HUES6 (cell line): ENCODE measurements at regions not wholly inside any gene's neighbourhood (a gene's known extent, or its start where the extent isn't known, plus 50 kb on each side); places are given as distances from the start of the nearest gene placed in this dataset.

ENCODE experiments used
- H3K27ac ChIP-seq: 2 replicates; pipeline ENCODE4 v1.7.0; 2013; ENCODE audit warnings: low read depth, mild to moderate bottlenecking, low read length, inconsistent platforms
- H3K27me3 ChIP-seq: 2 replicates; pipeline ENCODE4 v1.6.1; 2013; ENCODE audit warnings: low read length; ENCODE audit not compliant: control insufficient read depth, insufficient read depth
- H3K36me3 ChIP-seq: 2 replicates; pipeline ENCODE4 v1.6.1; 2013; ENCODE audit warnings: low read length; ENCODE audit not compliant: control insufficient read depth, insufficient read depth
- H3K4me1 ChIP-seq: 2 replicates; pipeline ENCODE4 v1.6.1; 2013; ENCODE audit warnings: low read length; ENCODE audit not compliant: control insufficient read depth, insufficient read depth
- H3K4me3 ChIP-seq: 2 replicates; pipeline ENCODE4 v1.5.1; 2013; ENCODE audit warnings: low read depth, low read length
- H3K9ac ChIP-seq: one replicate; pipeline ENCODE4 v1.6.1; 2013; ENCODE audit warnings: mild to moderate bottlenecking, low read length
- H3K9me3 ChIP-seq: 2 replicates; pipeline ENCODE4 v1.6.1; 2013; ENCODE audit warnings: low read depth, low read length; ENCODE audit not compliant: control insufficient read depth, insufficient read depth

DNA sequence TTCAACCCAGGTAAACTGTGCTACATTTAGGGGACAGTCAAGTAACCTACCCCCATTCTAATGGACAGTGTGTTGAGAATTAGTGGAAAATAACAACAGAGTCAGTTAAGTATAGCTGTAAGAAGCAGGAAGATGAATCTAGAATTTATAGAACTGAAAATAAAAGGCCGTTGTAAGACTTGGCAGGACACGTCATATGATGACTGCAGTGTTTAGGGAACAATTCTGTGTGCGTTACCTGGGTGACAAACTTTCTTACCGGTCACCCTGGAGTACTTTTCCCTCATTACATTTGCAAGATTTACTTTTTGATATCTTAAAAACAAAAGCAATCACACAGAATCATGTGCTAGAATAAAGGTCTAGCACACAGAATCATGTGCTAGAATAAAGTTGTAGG, 536.3 kb upstream of the ZNF717 start:
- Histone ChIP-seq H3K9me3 (0 out of 2 replicates have a peak, but pooled peaks cover 4% of the 10 kb centered on the region), H3K36me3 (no peaks in the 10 kb centered on the region), H3K4me1 (no peaks in the 10 kb centered on the region), H3K27ac (no peak overlapping the region), H3K27me3 (no peaks in the 10 kb centered on the region), H3K4me3 (no peak overlapping the region), H3K9ac (no peak overlapping the region)

DNA sequence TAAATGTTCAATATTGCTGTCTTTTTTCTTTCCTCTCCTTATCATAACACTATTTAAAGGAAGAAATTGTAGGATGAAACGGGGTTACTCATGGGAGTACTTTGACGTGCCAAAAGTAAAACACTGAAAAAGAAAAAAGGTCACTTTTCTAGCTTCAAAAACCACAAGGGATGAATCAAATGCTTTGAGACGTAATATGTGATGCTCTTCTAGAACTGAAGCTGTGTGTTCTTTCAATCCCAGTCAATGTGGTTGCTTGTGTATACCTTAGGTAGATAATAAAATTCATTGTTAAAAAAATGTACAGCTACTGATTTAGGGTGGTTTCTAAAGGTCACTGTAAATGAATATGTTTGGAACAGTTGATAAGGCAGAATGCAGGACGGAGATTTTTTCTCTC, 538.8 kb upstream of the ZNF717 start:
- no peaks in the 10 kb centered on the region for H3K4me1 ChIP-seq
- H3K27me3 ChIP-seq: no peaks in the 10 kb centered on the region
- no peaks in the 10 kb centered on the region for H3K9me3 ChIP-seq
- H3K27ac ChIP-seq: no peak overlapping the region
- no peak overlapping the region for H3K9ac ChIP-seq
- H3K36me3 ChIP-seq: no peaks in the 10 kb centered on the region
- H3K4me3 ChIP-seq: no peak overlapping the region

DNA sequence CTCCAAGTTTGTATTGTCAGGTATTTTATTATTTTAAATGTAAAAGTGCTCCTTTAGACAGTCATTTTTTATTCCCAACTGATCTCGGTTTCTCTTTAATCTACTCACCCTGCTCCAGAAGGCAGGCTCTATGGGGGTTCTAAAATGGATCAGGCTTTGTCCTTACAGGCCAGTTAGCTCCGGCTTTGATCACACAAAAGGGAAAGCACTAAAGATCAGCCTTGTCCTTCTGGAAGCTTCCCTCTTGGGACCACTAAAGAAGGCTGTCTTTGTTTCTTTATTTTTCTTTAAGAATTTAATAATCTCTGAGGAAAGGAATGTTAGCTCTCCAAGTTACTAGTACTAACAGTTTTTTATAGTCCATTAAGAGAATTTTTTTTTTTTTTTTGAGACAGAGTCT, 560.5 kb upstream of the ZNF717 start:
- Histone ChIP-seq H3K9me3 (no peaks in the 10 kb centered on the region), H3K27me3 (no peaks in the 10 kb centered on the region), H3K36me3 (no peaks in the 10 kb centered on the region), H3K4me1 (no peaks in the 10 kb centered on the region), H3K4me3 (no peak overlapping the region), H3K9ac (no peak overlapping the region), H3K27ac (no peak overlapping the region)

DNA sequence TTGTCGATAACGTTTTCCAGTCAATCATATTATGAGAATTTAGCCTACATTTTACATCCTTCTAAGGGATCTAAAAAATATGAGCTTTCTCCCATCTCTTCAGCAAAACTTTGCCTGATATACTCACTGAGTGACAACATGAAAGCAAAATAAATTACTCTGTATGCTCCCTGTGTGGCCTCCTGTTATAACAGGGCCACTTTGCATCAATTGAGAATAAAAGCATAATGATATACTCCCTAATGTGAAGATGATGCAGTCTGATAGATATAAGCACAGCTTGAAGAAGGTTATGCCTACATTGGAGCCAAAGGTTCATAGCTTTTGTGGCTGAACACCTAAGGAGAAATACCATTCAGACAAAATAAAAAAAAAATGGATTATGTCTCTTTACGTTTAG, 561.3 kb upstream of the ZNF717 start:
- no peak overlapping the region for H3K9ac ChIP-seq
- H3K27me3 ChIP-seq: no peaks in the 10 kb centered on the region
- H3K4me1 ChIP-seq: no peaks in the 10 kb centered on the region
- no peak overlapping the region for H3K4me3 ChIP-seq
- H3K36me3 ChIP-seq: no peaks in the 10 kb centered on the region
- no peak overlapping the region for H3K27ac ChIP-seq
- no peaks in the 10 kb centered on the region for H3K9me3 ChIP-seq

DNA sequence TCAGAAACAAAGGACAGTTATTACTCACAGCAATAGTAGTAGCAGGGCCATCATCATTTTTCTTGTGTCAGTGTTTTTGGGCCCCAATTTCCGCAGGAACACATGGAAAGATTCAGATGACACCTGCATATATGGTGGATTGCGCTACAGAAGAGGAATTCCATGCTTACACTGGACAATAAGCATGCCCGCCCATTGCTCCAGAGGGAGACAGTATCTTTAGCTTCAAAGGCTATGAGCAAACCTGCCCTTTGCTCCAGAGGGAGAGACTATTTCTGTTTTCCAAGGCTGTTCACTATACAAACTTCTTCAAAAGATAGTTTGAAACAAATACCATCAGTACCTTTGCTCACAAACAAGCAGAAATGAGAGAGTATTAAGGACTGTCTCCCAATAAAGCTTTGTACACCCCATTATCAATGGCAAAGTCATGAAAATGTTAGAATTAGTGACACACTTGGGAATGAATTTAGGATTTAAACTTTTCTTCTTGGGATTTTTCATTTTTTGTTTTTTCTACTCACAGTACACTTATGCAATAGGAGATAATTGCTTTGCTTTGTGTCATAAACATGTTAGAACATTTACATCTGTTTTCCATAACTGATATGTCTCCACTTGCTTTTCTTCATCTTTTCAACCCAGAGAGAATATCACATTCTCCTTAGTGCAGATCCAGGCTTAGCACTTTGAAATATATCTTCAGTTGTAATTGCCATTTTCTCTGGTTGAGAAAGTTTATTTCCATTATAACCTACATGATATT, 564.5 kb upstream of the ZNF717 start:
- Histone ChIP-seq H3K36me3 (no peaks in the 10 kb centered on the region), H3K27me3 (no peaks in the 10 kb centered on the region), H3K4me1 (peaks cover 24% of the 10 kb centered on the region), H3K4me3 (no peak overlapping the region), H3K9ac (no peak overlapping the region), H3K9me3 (no peaks in the 10 kb centered on the region), H3K27ac (no peak overlapping the region)

DNA sequence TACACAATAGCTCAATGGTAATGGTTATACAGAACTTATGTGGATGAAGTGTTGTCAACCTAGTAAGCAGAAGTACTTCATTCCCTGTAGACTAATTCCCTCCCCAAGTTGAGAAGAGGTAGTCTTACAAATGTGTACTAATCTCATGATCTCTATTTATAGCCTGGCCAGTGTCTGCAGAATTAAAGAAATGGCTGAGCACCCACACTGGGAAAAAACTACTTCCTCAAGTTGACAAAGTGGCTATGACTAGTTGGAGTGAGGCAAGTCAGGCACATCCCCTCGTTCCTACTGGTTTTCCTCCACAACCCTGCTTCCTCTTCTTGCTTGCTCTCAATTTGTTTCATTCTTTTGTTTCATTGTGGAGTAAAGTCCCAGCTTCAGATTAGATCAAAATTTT, 566.7 kb upstream of the ZNF717 start:
- peaks cover 24% of the 10 kb centered on the region for H3K4me1 ChIP-seq
- H3K36me3 ChIP-seq: no peaks in the 10 kb centered on the region
- H3K4me3 ChIP-seq: no peak overlapping the region
- no peak overlapping the region for H3K9ac ChIP-seq
- no peaks in the 10 kb centered on the region for H3K9me3 ChIP-seq
- H3K27ac ChIP-seq: no peak overlapping the region
- no peaks in the 10 kb centered on the region for H3K27me3 ChIP-seq

DNA sequence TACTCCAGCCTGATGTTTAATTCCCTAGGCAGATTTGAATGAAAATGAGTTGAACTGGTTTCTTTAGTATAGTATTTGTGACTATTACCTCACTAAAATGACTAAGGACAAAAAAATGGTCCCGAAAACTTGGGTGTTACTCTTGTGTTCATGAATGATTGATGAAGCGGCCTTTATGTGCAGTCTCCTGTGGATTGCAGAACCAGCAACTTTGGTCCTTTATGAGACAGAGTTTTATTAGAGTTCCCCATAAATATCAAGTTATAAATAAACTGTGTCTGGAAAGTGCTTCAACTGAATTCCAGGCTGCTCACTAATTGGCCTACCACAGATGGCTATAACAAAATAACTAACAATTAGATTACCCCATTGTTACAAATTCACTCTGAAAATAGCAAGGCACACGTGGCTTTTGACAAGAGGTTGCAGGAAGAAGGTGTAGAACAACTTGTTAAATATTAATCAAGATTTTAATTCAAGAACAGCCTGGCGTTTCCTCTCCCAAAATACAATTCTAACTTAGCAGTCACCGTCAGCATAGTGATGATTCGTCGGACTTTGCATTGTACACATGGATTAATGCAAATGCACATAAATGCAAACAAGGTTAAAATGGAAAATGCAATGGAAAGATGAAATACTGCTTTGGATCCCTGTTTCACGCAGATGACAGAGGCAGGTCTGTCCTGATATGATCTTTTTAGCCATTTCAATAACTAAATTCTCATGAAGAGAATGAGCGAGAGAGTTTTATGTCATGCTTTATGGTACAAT, 567.3 kb upstream of the ZNF717 start:
- no peaks in the 10 kb centered on the region for H3K27me3 ChIP-seq
- H3K9ac ChIP-seq: no peak overlapping the region
- H3K27ac ChIP-seq: no peak overlapping the region
- peaks cover 24% of the 10 kb centered on the region for H3K4me1 ChIP-seq
- H3K4me3 ChIP-seq: peak overlapping the region; percentile 26; the same call in 1 of the 2 replicates
- H3K36me3 ChIP-seq: no peaks in the 10 kb centered on the region
- H3K9me3 ChIP-seq: no peaks in the 10 kb centered on the region

DNA sequence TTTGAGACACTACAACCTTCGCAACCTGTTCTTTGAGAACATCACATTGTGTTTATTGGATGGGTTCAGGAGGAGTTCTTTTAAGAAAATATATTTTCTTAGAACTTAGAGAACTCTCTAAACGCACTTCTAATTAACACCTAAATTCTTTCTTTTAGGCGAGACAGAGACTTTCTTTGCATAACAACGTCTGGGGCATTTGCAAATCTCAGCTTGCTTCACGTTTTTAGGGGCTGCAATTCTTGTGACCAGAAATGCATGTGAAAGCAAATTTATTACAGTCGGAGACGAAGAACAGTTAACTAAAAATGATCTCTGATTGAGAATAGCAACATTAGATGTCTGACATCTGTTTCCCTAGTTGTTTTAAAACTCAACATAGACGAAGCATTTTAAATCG, 568.3 kb upstream of the ZNF717 start:
- no peak overlapping the region for H3K27ac ChIP-seq
- H3K4me1 ChIP-seq: peaks cover 24% of the 10 kb centered on the region
- H3K9ac ChIP-seq: no peak overlapping the region
- peak overlapping the region; percentile 26 for H3K4me3 ChIP-seq
- H3K9me3 ChIP-seq: no peaks in the 10 kb centered on the region
- no peaks in the 10 kb centered on the region for H3K36me3 ChIP-seq
- H3K27me3 ChIP-seq: no peaks in the 10 kb centered on the region

DNA sequence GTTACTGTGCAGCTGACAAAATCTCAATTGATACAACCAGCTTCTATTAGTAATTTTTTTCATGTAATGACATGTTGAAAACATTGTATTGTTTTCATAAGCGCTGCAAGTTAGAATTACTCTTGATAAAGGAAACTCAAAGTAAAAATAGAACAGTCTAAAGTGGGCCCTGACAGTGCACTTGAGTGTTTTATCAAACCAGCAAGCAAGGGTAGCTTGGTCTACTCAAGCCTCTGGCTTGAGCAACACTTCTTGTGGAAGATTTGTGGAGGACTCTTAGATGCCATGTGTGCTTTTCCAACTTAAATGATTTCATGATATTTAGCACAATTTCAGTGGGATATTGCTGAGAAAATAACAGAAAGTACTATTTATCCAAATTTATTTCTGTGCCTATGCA, 575.7 kb upstream of the ZNF717 start:
- no peak overlapping the region for H3K27ac ChIP-seq
- no peaks in the 10 kb centered on the region for H3K9me3 ChIP-seq
- no peak overlapping the region for H3K4me3 ChIP-seq
- H3K27me3 ChIP-seq: no peaks in the 10 kb centered on the region
- H3K4me1 ChIP-seq: no peaks in the 10 kb centered on the region
- no peak overlapping the region for H3K9ac ChIP-seq
- H3K36me3 ChIP-seq: no peaks in the 10 kb centered on the region

DNA sequence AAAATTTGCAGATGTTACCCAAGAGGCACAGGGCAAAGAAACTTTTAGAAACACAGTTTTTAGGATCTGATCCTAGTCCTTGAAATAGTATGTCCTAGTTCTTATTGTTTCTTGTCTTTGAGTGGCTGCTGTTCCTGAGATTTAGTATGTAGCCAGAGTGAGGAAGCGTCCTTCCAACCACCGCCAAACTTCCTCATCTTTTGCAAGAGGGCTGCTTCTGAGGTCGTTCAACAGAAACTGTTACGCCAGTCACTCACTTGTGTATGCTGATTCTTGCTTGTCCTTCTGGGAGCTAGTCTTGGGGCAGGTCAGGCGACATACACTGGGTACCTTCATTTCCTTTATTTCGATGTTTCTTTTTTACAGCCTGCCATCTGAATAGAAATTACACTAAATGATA, 577.3 kb upstream of the ZNF717 start:
- H3K9ac ChIP-seq: no peak overlapping the region
- H3K4me1 ChIP-seq: peaks cover 3% of the 10 kb centered on the region; the same call in 1 of the 2 replicates
- H3K27me3 ChIP-seq: no peaks in the 10 kb centered on the region
- H3K4me3 ChIP-seq: no peak overlapping the region
- no peaks in the 10 kb centered on the region for H3K9me3 ChIP-seq
- H3K36me3 ChIP-seq: no peaks in the 10 kb centered on the region
- no peak overlapping the region for H3K27ac ChIP-seq

DNA sequence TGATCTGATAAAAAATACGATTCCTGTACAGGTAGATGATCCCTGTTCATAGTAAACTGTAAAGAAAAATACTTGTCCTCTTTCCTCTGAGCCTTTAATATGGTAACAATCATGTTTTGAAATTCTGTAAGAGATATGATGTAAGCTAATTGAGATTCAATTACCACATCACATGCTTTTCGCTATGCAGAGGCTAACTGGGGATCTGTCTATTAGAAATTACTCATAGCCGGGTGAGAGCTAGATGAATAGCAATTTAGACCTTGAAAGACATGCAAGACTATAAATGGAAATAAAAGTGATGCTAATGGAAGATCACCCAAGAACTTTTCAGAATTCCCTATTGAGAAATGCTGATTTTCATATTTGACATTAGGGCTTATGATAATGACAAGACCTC, 579.9 kb upstream of the ZNF717 start:
- peaks cover 3% of the 10 kb centered on the region; the same call in 1 of the 2 replicates for H3K4me1 ChIP-seq
- H3K36me3 ChIP-seq: no peaks in the 10 kb centered on the region
- no peak overlapping the region for H3K27ac ChIP-seq
- no peak overlapping the region for H3K4me3 ChIP-seq
- H3K27me3 ChIP-seq: no peaks in the 10 kb centered on the region
- no peaks in the 10 kb centered on the region for H3K9me3 ChIP-seq
- H3K9ac ChIP-seq: no peak overlapping the region
